SU-DHL-6 (cell line): ENCODE measurements at regions not wholly inside any gene's neighbourhood (a gene's known extent, or its start where the extent isn't known, plus 50 kb on each side); places are given as distances from the start of the nearest gene placed in this dataset.
A peak's percentile ranks its signal among the peaks of the same experiment; 100 is the strongest.

Source experiments
- H2AFZ ChIP-seq: fragments of 200-600 bp; sonication (generic); 2 replicates; pipeline ENCODE4 v1.6.1; 2014; ENCODE audit warnings: low read depth, mild to moderate bottlenecking, moderate library complexity, mixed read lengths, antibody characterized with exemption, low read length; ENCODE audit not compliant: severe bottlenecking
- H3F3A ChIP-seq: fragments of 200-600 bp; shearing (Covaris generic); 2 replicates; pipeline ENCODE4 v1.6.0; 2016; ENCODE audit warnings: antibody characterized with exemption, mild to moderate bottlenecking; ENCODE audit not compliant: insufficient read depth
- H3K27ac ChIP-seq: fragments of 200-600 bp; sonication (generic); 2 replicates; pipeline ENCODE4 v1.5.1; 2016; ENCODE audit warnings: low read depth, mild to moderate bottlenecking, low read length, moderate library complexity, mixed read lengths
- H3K27me3 ChIP-seq: fragments of 200-600 bp; sonication (generic), shearing (Covaris generic); 2 replicates; pipeline ENCODE4 v1.6.0; 2014; ENCODE audit warnings: mild to moderate bottlenecking, low read length
- H3K36me3 ChIP-seq: fragments of 200-600 bp; sonication (generic); 2 replicates; pipeline ENCODE4 v1.6.1; 2014; ENCODE audit warnings: mild to moderate bottlenecking, low read length, mixed read lengths
- H3K4me2 ChIP-seq: fragments of 300-600, 200-600 bp; shearing (Covaris generic), sonication (generic); 2 replicates; pipeline ENCODE4 v1.6.0; 2014; ENCODE audit warnings: low read length, low read depth, mild to moderate bottlenecking; ENCODE audit not compliant: poor library complexity, severe bottlenecking
- H3K4me3 ChIP-seq: fragments of 200-600 bp; sonication (generic); 2 replicates; pipeline ENCODE4 v1.5.1; 2014; ENCODE audit warnings: antibody characterized with exemption, low read length, mild to moderate bottlenecking, mixed read lengths; ENCODE audit not compliant: insufficient read depth, poor library complexity, severe bottlenecking
- H3K79me2 ChIP-seq: fragments of 200-600 bp; sonication (generic); 2 replicates; pipeline ENCODE4 v1.6.1; 2014; ENCODE audit warnings: mild to moderate bottlenecking, low read length, moderate library complexity; ENCODE audit not compliant: insufficient read depth
- H3K9ac ChIP-seq: fragments of 200-600 bp; sonication (generic); 2 replicates; pipeline ENCODE4 v1.7.0; 2014; ENCODE audit warnings: mild to moderate bottlenecking, low read length
- H3K9me2 ChIP-seq: fragments of 200-600 bp; sonication (generic); replicated peaks from 2 replicates; pipeline ENCODE4 v1.6.1; 2014; ENCODE audit warnings: low read length; ENCODE audit not compliant: insufficient read depth
- H3K9me3 ChIP-seq: fragments of 200-600 bp; sonication (generic); 2 replicates; pipeline ENCODE4 v1.6.1; 2014; ENCODE audit warnings: low read length, mixed read lengths; ENCODE audit not compliant: insufficient read depth
- H4K20me1 ChIP-seq: fragments of 200-600 bp; sonication (generic); 2 replicates; pipeline ENCODE4 v1.6.1; 2014; ENCODE audit warnings: low read depth, mild to moderate bottlenecking, antibody characterized with exemption, low read length, moderate library complexity, mixed read lengths
- EZH2phosphoT487 ChIP-seq: fragments of 200-600 bp; sonication (generic), shearing (Covaris generic); conservative IDR thresholded peaks from 2 replicates; pipeline ENCODE4 v1.6.1; 2018; ENCODE audit warnings: mild to moderate bottlenecking, antibody characterized with exemption, low read length, moderate library complexity, mixed read lengths
- TF ChIP-seq, protein P1 (sequence below): fragments of 200-600 bp; sonication (generic); IDR thresholded peaks from one replicate; pipeline ENCODE4 v1.5.1; 2017; ENCODE audit warnings: antibody characterized with exemption, mild to moderate bottlenecking, low read length, moderate library complexity; ENCODE audit not compliant: insufficient read depth, poor library complexity, severe bottlenecking

DNA sequence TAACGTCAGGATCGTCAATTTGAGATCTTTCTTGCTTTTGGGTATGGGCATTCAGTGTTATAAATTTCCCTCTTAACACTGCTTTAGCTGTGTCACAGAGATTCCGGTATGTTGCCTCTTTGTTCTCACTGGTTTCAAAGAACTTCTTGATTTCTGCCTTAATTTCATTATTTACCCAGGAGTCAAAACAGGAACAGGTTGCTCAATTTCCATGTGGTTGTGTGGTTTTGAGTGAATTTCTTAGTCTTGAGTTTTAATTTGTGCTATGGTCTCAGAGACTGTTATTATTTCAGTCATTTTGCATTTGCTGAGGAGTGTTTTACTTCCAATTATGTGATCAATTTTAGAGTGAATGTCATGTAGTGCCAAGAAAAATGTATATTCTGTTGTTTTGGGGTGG, 153.1 kb downstream of the PCDH17 start:
- no peak overlapping the region for H3K4me2 ChIP-seq

DNA sequence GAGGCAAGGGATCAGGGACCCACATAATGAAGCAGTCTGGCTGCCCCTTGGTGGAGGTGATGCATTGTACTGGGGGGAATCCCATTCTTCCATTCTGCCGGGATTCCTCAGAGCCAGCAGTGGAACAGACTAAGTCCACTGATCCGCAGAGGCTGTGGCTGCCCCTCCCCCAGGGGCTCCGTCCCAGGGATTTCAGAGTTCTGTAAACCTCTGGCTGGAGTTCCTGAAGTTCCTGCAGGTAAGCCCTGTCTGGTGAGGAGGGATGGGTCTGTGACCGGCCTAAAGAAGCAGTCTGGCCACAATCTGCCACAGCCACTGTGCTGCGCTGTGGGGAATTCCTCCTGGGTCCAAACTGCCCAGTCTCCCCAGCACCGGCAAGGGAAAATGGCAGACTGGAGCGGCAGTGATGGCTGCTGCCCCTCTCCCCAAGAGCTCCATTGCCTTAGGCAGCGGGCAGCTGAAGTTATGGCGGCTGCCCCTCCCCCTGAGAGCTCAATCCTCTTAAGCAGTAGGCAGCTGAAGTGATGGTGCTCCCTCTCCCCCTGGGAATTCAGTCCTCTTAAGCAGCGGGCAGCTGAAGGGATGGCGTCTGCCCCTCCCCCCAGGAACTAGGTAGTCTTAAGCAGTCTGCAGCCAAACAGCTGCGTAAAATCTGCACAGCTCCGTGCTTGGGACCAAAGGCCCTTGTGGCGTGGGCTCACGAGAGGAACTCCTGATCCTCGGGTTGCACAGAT, 155.7 kb downstream of the PCDH17 start:
- H3K27ac ChIP-seq, result no peak overlapping the region

More for the DNA sequence above, 153.1 kb downstream of the PCDH17 start:
- no peaks in the 10 kb centered on the region for H3F3A ChIP-seq
- no peak for TF ChIP-seq EZH2phosphoT487
- TF ChIP-seq, protein P1, sequence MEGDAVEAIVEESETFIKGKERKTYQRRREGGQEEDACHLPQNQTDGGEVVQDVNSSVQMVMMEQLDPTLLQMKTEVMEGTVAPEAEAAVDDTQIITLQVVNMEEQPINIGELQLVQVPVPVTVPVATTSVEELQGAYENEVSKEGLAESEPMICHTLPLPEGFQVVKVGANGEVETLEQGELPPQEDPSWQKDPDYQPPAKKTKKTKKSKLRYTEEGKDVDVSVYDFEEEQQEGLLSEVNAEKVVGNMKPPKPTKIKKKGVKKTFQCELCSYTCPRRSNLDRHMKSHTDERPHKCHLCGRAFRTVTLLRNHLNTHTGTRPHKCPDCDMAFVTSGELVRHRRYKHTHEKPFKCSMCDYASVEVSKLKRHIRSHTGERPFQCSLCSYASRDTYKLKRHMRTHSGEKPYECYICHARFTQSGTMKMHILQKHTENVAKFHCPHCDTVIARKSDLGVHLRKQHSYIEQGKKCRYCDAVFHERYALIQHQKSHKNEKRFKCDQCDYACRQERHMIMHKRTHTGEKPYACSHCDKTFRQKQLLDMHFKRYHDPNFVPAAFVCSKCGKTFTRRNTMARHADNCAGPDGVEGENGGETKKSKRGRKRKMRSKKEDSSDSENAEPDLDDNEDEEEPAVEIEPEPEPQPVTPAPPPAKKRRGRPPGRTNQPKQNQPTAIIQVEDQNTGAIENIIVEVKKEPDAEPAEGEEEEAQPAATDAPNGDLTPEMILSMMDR, result no peak
- H3K79me2 ChIP-seq, result no peaks in the 10 kb centered on the region
- H3K27me3 ChIP-seq, result no peaks in the 10 kb centered on the region
- H3K9me2 ChIP-seq, result no peaks in the 10 kb centered on the region
- no peak overlapping the region for H3K4me3 ChIP-seq
- H3K9me3 ChIP-seq, result no peaks in the 10 kb centered on the region
- H3K27ac ChIP-seq, result no peak overlapping the region
- peak overlapping the region; percentile 34 for H2AFZ ChIP-seq
- H4K20me1 ChIP-seq, result no peaks in the 10 kb centered on the region
- no peaks in the 10 kb centered on the region for H3K36me3 ChIP-seq
- H3K9ac ChIP-seq, result no peak overlapping the region

DNA sequence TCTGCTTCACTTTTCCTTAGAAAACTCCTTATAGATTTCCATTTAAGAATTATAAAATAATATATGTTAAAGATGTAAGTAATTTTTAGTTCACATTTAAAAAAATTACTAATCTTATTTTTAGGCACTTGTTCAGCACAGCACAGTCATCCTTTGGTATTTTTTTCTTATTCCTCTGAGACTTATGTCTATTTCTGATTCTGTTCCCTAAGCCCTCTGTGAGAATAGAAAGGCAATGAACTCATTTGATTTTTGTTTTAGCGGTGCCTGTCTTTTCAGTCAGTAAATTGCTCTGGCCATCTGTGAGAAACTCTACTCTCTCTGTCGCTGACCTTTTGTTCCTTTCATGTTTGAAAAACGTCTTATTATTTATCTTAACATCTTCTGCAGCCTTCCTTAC, 168.1 kb downstream of the PCDH17 start:
- Histone ChIP-seq H3K9me3 (no peaks in the 10 kb centered on the region), H3K4me2 (no peak overlapping the region), H3K27ac (no peak overlapping the region), H3K9me2 (no peaks in the 10 kb centered on the region), H4K20me1 (no peaks in the 10 kb centered on the region), H3K36me3 (no peaks in the 10 kb centered on the region), H3K9ac (no peak overlapping the region), H2AFZ (no peak overlapping the region), H3K4me3 (no peak overlapping the region), H3F3A (no peaks in the 10 kb centered on the region), H3K27me3 (no peaks in the 10 kb centered on the region), H3K79me2 (no peaks in the 10 kb centered on the region)
- no peak for TF ChIP-seq EZH2phosphoT487
- TF ChIP-seq, protein P1, result no peak

More for the DNA sequence above, 155.7 kb downstream of the PCDH17 start:
- no peak overlapping the region for H3K4me2 ChIP-seq
- H3K9me3 ChIP-seq, result no peaks in the 10 kb centered on the region
- H3K9me2 ChIP-seq, result no peaks in the 10 kb centered on the region
- no peak overlapping the region for H3K4me3 ChIP-seq
- no peaks in the 10 kb centered on the region for H3K79me2 ChIP-seq
- no peaks in the 10 kb centered on the region for H3F3A ChIP-seq
- no peak overlapping the region for H2AFZ ChIP-seq
- no peak overlapping the region for H3K9ac ChIP-seq
- TF ChIP-seq, protein P1, result no peak
- TF ChIP-seq EZH2phosphoT487, result no peak
- H3K36me3 ChIP-seq, result no peaks in the 10 kb centered on the region
- no peaks in the 10 kb centered on the region for H3K27me3 ChIP-seq
- no peaks in the 10 kb centered on the region for H4K20me1 ChIP-seq
